DMS 273 (cell line): ENCODE measurements at regions not wholly inside any gene's neighbourhood (a gene's known extent, or its start where the extent isn't known, plus 50 kb on each side); places are given as distances from the start of the nearest gene placed in this dataset.

Source experiments
- DNase-seq: peaks from one replicate; lab custom pipeline; 2025; ENCODE audit not compliant: unreplicated experiment; lab: John Stamatoyannopoulos, UW

- peak; percentile 1 for DNase-seq
Observed at GRCh38 chr9:99431103-99431502, 209.0 kb downstream of the SEC61B start.

GRCh38 chr9:99432075-99432474 is 210.0 kb downstream of the SEC61B start:
- DNase-seq: no peak

- DNase-seq: no peak
Observed at GRCh38 chr9:99433095-99433494, 211.0 kb downstream of the SEC61B start.

GRCh38 chr9:99433555-99433954 is 211.5 kb downstream of the SEC61B start:
- DNase-seq: no peak

- DNase-seq: no peak
Observed at GRCh38 chr9:99436616-99437015, 214.5 kb downstream of the SEC61B start.

GRCh38 chr9:99437145-99437544 is 215.1 kb downstream of the SEC61B start:
- DNase-seq: no peak

GRCh38 chr9:99438596-99438995 is 216.5 kb downstream of the SEC61B start:
- no peak for DNase-seq

GRCh38 chr9:99441829-99442228 is 219.7 kb downstream of the SEC61B start:
- DNase-seq: no peak

- DNase-seq: no peak
Observed at GRCh38 chr9:99445371-99445891, 223.3 kb downstream of the SEC61B start.

- no peak for DNase-seq
Observed at GRCh38 chr9:99445920-99446319, 223.8 kb downstream of the SEC61B start.

GRCh38 chr9:99447951-99448350 is 225.9 kb downstream of the SEC61B start:
- no peak for DNase-seq

- DNase-seq: no peak
Observed at GRCh38 chr9:99449726-99450125, 227.6 kb downstream of the SEC61B start.

- no peak for DNase-seq
Observed at GRCh38 chr9:99451112-99451606, 229.1 kb downstream of the SEC61B start.

- no peak for DNase-seq
Observed at GRCh38 chr9:99457406-99457805, 235.3 kb downstream of the SEC61B start.

GRCh38 chr9:99457981-99458380 is 235.9 kb downstream of the SEC61B start:
- no peak for DNase-seq

GRCh38 chr9:99459919-99460318 is 237.8 kb downstream of the SEC61B start:
- no peak for DNase-seq

GRCh38 chr9:99463131-99463530 is 241.0 kb downstream of the SEC61B start:
- no peak for DNase-seq

GRCh38 chr9:99464568-99464967 is 242.5 kb downstream of the SEC61B start:
- no peak for DNase-seq

- peak; percentile 61 for DNase-seq
Observed at GRCh38 chr9:99465231-99465907, 243.3 kb downstream of the SEC61B start.

GRCh38 chr9:99466104-99466503 is 244.0 kb downstream of the SEC61B start:
- DNase-seq: no peak

- DNase-seq: no peak
Observed at GRCh38 chr9:99466781-99467180, 244.7 kb downstream of the SEC61B start.

- DNase-seq: no peak
Observed at GRCh38 chr9:99471033-99471432, 249.0 kb downstream of the SEC61B start.
